SJCRH30 (cell line): ENCODE measurements at regions not wholly inside any gene's neighbourhood (a gene's known extent, or its start where the extent isn't known, plus 50 kb on each side); places are given as distances from the start of the nearest gene placed in this dataset.

Experiments used
- DNase-seq, 2 experiments: peaks; one replicate each; pipeline ENCODE4 v3.0.0-alpha.2; 2015 to 2020
- H3K27ac ChIP-seq: fragments of 250-450 bp; sonication (Bioruptor Pico); 2 replicates; pipeline ENCODE4 v1.5.1; 2020; ENCODE audit warnings: mild to moderate bottlenecking, moderate library complexity
- H3K27me3 ChIP-seq: fragments of 250-450 bp; sonication (Bioruptor Pico); 2 replicates; pipeline ENCODE4 v1.5.1; 2020; ENCODE audit warnings: mild to moderate bottlenecking, moderate library complexity
- H3K36me3 ChIP-seq: fragments of 250-450 bp; sonication (Bioruptor Pico); 2 replicates; pipeline ENCODE4 v1.5.1; 2020; ENCODE audit warnings: mild to moderate bottlenecking, moderate library complexity
- H3K4me1 ChIP-seq: fragments of 250-450 bp; sonication (Bioruptor Pico); 2 replicates; pipeline ENCODE4 v1.5.1; 2020; ENCODE audit warnings: mild to moderate bottlenecking, moderate library complexity
- H3K4me3 ChIP-seq: fragments of 250-450 bp; sonication (Bioruptor Pico); 2 replicates; pipeline ENCODE4 v1.5.1; 2020; ENCODE audit warnings: mild to moderate bottlenecking, moderate library complexity
- H3K9me3 ChIP-seq: fragments of 250-450 bp; sonication (Bioruptor Pico); replicated peaks from 2 replicates; pipeline ENCODE4 v1.5.1; 2020; ENCODE audit warnings: mild to moderate bottlenecking, moderate library complexity

DNA sequence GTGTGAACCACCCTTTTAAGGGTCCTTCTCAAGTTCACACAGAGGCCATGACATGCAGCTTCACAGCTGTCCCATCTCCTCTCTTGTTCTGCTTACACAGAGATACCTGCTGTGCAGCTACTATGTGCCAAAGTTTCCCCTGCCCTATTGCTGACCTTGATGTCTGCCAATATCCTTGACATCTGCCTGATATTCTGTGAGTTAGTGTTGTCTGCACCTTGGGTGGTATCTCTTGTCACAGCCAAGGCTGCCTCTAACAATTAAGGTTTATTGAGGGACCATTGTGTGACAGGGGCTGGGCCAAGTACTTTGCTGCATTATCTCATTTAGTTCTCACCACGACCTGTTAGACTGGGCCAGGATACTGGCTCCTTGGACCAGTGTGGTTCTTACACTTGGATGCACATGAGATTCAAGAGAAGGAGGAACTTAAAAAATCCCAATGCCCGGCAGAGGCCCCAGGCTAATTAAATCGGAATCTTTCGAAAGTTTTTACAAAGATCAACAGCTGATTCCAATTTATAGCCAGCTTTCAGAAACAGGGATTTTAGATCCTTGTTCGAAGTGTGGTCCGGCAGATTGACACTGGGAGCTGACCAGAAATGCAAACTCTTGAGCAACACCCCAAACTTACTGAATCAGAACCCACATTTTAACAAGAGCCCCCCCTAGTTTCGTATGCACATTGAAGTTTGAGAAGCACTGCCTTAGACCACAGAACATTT, 178.6 kb downstream of the SATB1 start:
- Histone ChIP-seq H3K4me3 (no peak overlapping the region), H3K4me1 (no peaks in the 10 kb centered on the region), H3K36me3 (no peaks in the 10 kb centered on the region), H3K27ac (no peak overlapping the region), H3K27me3 (no peaks in the 10 kb centered on the region), H3K9me3 (no peaks in the 10 kb centered on the region)
- no peak for DNase-seq

DNA sequence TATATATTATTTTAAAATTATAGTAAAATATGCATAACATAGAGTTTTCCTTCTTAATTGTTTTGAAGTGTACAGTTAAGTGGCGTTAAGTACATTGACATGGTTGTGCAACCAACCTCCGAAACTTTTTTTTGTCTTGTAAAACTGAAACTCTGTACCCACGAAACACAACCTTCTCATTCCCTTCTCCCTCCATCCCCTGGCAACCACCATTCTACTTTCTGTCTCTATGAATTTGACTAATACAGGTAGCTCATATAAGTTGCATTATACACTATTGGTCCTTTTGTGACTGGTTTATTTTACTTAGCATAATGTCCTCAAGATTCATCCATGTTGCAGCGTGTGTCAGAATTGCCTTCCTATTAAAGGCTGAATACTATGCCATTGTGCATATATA, 179.4 kb downstream of the SATB1 start:
- no peaks in the 10 kb centered on the region for H3K27me3 ChIP-seq
- H3K9me3 ChIP-seq = no peaks in the 10 kb centered on the region
- no peak overlapping the region for H3K27ac ChIP-seq
- H3K4me3 ChIP-seq = no peak overlapping the region
- DNase-seq = no peak
- no peaks in the 10 kb centered on the region for H3K4me1 ChIP-seq
- H3K36me3 ChIP-seq = no peaks in the 10 kb centered on the region

DNA sequence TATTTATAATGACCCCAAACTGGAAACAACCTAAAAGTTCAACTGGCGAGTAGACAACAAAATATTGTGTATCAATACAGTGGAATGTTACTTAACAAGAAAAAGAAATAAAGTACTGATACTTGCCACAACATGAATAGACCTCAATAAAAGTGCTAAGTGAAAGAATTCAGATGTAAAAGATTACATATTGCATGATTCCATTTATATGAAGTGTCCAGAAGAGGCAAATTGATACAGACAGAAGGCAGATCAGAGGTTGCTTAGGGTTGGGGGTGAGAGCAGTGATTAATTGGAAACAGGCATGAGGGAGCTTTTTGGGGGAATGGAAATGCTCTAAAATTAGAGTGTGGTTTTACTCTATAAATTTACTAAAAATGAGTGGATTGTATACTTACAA, 183.3 kb downstream of the SATB1 start:
- Histone ChIP-seq H3K36me3 (no peaks in the 10 kb centered on the region), H3K27me3 (no peaks in the 10 kb centered on the region), H3K27ac (no peak overlapping the region), H3K4me3 (no peak overlapping the region), H3K9me3 (no peaks in the 10 kb centered on the region), H3K4me1 (no peaks in the 10 kb centered on the region)
- no peak for DNase-seq

DNA sequence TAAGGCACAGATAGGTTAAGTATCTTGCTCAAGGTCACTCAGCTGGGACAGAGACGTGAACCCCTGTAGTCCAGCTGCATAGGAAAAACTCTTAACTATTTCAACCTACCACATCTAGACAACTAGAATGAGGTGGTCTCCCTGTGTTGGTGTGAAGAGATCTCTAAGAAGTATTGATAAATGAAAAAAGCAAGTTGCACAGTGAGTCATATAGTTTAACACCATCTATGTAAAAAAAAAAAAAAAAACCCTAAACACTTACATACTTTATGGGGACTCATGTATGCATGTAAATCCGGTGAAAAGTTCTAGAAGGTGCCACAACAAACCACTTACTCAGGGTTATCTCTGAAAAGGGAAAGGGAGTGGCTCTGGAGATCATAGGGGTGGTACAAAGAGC, 185.5 kb downstream of the SATB1 start:
- Histone ChIP-seq H3K27ac (no peak overlapping the region), H3K36me3 (no peaks in the 10 kb centered on the region), H3K9me3 (no peaks in the 10 kb centered on the region), H3K4me1 (no peaks in the 10 kb centered on the region), H3K27me3 (no peaks in the 10 kb centered on the region), H3K4me3 (no peak overlapping the region)
- no peak for DNase-seq

DNA sequence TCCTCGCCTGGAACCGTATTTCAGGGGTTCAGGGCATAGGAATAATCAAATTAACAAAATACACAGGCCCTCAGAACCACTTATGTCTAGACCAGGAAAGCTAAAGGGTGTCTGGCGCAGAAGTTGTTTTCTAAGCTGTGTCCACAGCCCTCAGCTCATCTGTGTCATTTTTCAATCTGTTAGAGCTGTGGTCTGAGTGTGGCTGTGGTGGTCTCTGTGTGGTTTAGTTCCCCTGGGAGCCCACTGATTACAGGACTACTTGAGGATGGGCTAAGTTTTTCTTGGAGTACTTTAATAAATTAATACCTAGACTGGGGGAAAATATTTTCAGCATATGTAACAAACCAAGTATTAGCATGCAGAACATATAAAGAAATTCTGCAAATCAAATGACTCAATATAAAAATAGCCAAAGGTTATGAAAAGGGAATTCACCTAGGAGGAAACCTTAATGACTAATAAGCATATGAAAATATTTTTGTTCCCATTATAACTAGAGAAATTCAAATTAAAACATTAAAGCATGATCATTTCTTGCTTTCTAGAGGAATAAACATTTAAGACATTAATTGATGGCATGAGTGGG, 186.3 kb downstream of the SATB1 start:
- Histone ChIP-seq H3K27me3 (no peaks in the 10 kb centered on the region), H3K27ac (no peak overlapping the region), H3K36me3 (no peaks in the 10 kb centered on the region), H3K4me1 (no peaks in the 10 kb centered on the region), H3K9me3 (no peaks in the 10 kb centered on the region), H3K4me3 (no peak overlapping the region)
- DNase-seq = no peak

DNA sequence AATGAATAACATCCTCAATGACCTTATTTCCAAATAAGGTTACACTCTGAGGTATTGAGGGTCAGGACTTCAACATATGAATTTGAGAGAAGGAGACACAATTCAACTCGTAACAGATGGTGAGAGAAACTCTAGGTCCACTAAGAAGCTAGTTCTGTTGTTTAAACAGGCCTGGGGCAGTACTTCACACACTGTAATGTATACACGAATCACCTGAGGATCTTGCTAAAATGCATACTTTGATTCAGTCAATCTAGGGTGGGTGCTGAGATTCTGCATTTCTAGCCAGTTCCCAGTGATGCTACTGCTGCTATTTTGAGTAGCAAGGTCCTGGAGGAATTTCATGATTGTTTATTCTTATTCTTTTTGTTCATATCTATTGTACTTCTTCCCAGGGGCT, 186.8 kb downstream of the SATB1 start:
- H3K36me3 ChIP-seq = no peaks in the 10 kb centered on the region
- no peak for DNase-seq
- H3K4me1 ChIP-seq = no peaks in the 10 kb centered on the region
- H3K27ac ChIP-seq = no peak overlapping the region
- H3K9me3 ChIP-seq = no peaks in the 10 kb centered on the region
- no peaks in the 10 kb centered on the region for H3K27me3 ChIP-seq
- H3K4me3 ChIP-seq = no peak overlapping the region

DNA sequence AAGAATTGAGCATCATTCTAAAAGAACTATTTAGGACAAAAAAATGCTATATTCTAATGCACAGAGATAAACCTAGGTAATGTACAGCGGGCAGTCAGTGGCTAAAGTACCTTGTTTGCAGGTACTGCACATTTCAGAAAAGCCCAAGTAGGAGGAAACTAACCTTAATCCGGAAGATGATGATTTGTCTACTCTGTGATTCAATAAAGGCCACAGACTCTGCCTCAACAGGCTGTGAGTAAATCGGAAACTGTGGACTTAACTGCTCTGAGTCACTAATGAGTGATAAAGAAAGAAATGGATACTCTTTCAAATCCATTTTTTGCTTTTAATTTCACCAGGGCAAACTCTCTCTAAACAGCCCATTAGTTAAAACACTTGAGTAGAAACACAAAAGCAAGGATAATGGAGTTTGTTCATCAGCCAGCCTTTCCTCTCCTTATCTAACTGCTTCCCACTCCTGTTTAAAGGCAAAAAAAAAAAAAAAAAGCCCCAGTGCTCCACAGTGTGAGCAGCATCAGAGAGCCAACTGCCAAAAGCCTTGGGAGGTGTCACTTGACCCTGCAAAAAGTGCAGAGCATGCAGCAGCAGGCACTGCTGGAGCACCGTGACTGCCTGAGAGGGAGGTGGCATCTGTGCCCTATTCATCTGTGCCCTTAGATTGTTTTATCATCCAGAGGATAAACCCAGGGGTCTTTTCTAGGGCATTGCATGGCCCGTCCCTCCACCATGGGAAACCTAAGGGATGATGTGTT, 187.7 kb downstream of the SATB1 start:
- H3K27me3 ChIP-seq = no peaks in the 10 kb centered on the region

DNA sequence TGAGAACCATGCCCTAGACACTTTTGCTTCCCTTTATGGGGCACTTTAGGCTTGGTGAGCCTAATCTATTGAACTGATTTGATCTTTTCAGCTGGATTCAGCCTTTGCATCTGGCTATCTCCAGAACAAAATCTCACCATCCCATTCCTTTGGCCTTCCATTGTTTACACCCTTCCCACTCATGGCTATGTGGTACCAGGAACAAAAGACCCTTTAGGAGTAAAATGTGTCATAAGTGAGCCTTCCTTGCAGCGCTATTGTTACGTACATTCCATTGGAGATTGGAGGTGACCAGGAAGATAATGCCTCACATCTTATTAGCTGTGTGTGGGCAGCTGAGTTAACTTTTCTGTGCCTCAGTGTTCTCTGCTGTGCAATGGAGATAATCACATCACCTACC, 188.4 kb downstream of the SATB1 start:
- H3K27me3 ChIP-seq = no peaks in the 10 kb centered on the region
- H3K27ac ChIP-seq = no peak overlapping the region
- H3K4me1 ChIP-seq = no peaks in the 10 kb centered on the region
- H3K36me3 ChIP-seq = no peaks in the 10 kb centered on the region
- H3K9me3 ChIP-seq = no peaks in the 10 kb centered on the region
- DNase-seq = no peak
- H3K4me3 ChIP-seq = no peak overlapping the region

More for the DNA sequence above, 187.7 kb downstream of the SATB1 start:
- H3K27ac ChIP-seq = no peak overlapping the region
- no peaks in the 10 kb centered on the region for H3K9me3 ChIP-seq
- DNase-seq = no peak
- no peaks in the 10 kb centered on the region for H3K4me1 ChIP-seq
- no peaks in the 10 kb centered on the region for H3K36me3 ChIP-seq
- H3K4me3 ChIP-seq = no peak overlapping the region

DNA sequence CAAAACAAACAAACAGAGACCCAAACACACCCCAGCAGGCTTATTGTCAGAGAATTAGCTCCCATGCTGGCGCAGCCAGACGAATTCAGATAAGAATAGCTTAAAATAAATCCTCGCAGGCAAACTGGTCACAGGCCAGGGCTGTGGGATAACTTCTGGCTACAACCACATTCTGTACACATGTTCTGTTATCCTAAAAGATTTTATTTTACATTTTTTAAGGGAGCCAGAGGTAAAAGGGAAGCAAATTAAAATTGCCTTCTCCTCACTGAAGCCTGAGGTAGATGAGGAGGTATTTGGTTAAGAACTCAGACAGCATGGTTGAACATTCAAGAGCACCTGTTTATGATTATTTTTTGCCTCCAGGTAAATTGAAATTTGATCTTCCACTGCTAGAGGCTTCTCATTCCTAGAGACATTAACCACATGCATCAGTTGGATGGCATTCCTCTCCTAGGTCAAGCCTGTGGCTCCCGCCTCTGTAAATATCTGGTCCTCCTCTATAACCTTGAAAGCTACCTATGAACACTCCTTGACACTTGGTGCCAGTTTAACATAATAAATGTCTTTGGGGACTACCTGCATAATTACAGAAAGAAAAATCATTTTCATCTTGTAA, 190.3 kb downstream of the SATB1 start:
- Histone ChIP-seq H3K27me3 (no peaks in the 10 kb centered on the region), H3K4me1 (no peaks in the 10 kb centered on the region), H3K4me3 (no peak overlapping the region), H3K27ac (no peak overlapping the region), H3K9me3 (no peaks in the 10 kb centered on the region), H3K36me3 (no peaks in the 10 kb centered on the region)
- no peak for DNase-seq

DNA sequence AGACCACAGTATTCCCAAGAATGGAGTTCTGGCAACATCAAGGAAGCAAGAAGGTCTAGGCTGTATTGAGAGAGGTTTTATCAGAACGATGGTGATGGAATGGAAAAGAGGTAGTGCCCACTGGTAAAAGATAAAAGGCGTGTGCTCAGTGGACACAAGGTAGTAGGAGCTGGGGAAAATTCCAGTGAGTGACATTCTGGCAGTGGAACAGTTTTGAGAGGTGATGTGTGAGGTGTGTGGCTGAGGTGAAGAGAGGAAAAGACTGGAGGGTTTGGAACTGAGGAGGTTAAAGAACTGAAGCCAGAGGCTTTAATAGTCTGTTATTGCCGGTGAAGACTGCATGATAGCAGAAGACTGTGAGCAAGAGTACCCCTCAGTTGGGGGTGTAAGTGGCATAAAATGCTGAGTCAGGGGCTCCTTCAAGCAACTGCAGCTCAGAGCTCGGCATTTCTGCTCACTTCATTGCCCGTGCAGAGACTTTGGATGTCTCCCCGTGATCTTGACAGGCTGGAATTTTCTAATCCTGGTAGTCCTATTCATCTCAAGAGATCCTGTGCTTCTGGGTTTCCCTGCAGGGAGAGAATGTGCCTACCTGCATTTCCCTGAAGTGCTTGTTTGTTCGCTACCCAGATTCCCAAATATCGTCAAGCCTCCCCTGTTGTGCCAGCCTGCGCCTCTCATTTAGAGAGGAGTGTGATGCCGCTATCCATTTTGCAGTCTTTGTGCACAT, 191.0 kb downstream of the SATB1 start:
- Histone ChIP-seq H3K27me3 (no peaks in the 10 kb centered on the region), H3K27ac (no peak overlapping the region), H3K4me1 (no peaks in the 10 kb centered on the region), H3K4me3 (no peak overlapping the region), H3K9me3 (no peaks in the 10 kb centered on the region), H3K36me3 (no peaks in the 10 kb centered on the region)
- DNase-seq = no peak

DNA sequence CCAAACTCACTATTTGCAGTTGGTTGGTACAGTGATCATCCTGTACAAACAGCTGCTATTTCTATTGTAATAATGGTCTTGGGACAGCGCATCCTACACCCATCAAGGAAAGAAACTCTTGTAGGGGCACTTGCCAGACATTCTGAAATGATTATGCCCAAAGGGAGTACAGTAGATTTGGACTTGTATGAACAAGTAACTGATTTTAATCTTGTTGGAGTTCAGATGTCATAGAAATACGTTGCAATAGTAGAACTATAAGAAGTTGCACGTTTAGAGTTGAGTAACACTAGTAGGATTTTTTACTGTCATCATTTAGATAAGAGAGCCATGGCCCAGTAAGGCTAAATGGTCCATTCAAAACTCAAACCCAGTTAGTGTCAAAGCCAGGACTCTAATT, 192.8 kb downstream of the SATB1 start:
- Histone ChIP-seq H3K36me3 (no peaks in the 10 kb centered on the region), H3K4me3 (no peak overlapping the region), H3K9me3 (no peaks in the 10 kb centered on the region), H3K27me3 (no peaks in the 10 kb centered on the region), H3K4me1 (no peaks in the 10 kb centered on the region), H3K27ac (no peak overlapping the region)
- no peak for DNase-seq

DNA sequence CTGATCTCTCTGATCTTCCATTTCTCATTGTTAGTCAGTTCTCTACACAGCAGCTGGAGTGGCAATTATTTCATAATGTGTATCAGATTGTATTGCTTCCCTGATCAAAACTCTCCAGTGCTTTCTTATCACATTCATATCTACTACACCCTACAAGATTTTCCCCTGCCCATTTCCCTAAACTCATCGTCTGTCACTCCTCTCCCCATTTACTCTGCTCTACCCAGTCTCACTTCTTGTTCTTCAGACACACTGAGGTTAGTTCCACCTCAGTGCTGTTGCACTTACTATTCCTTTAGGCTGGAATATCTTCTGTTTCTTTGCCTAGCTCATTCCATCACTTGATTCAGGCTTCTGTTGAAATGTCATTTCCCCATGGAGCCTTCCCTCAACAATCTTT, 197.1 kb downstream of the SATB1 start:
- Histone ChIP-seq H3K36me3 (no peaks in the 10 kb centered on the region), H3K9me3 (no peaks in the 10 kb centered on the region), H3K27ac (no peak overlapping the region), H3K4me3 (no peak overlapping the region), H3K27me3 (no peaks in the 10 kb centered on the region), H3K4me1 (no peaks in the 10 kb centered on the region)
- no peak for DNase-seq

DNA sequence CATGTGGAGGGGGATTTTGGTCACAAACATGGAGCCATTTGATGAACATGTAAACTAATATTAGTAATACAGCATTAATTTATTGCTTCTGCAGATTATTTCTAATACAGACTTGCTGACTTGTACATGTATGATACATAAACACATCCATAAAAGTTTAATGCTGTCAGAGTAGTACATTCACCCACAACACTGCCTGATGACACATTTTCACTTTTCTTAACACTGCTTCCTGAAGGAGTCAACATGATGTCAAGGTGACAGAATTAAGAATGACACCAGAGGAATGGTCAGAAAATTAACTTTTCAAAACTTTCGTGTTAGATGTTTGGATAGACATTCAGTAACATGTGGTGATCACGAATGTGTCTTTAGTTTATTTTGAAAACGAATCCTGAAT, 199.4 kb downstream of the SATB1 start:
- Histone ChIP-seq H3K36me3 (no peaks in the 10 kb centered on the region), H3K27ac (no peak overlapping the region), H3K4me1 (no peaks in the 10 kb centered on the region), H3K4me3 (no peak overlapping the region), H3K9me3 (no peaks in the 10 kb centered on the region), H3K27me3 (no peaks in the 10 kb centered on the region)
- DNase-seq = no peak

DNA sequence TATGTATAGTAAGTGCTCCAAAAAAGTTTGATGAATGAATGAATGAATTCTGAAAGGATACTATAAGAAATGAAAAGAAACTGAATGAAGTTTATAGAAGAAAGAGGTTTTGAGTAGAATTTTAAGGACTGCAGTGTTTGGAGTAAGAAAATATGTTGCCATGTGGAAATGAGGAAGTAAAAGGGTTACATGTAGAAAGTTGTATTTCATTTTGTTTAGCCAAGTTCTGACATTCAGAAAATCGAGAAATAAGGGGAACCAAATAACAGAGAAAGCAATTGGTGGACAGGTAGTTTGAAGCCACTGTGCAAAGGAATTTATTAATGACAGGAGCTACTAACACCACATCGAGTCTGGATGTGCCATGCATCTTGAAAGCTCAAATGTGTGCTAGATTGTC, 200.7 kb downstream of the SATB1 start:
- no peaks in the 10 kb centered on the region for H3K36me3 ChIP-seq
- DNase-seq = no peak
- no peak overlapping the region for H3K27ac ChIP-seq
- H3K27me3 ChIP-seq = no peaks in the 10 kb centered on the region
- H3K9me3 ChIP-seq = no peaks in the 10 kb centered on the region
- no peaks in the 10 kb centered on the region for H3K4me1 ChIP-seq
- H3K4me3 ChIP-seq = no peak overlapping the region

DNA sequence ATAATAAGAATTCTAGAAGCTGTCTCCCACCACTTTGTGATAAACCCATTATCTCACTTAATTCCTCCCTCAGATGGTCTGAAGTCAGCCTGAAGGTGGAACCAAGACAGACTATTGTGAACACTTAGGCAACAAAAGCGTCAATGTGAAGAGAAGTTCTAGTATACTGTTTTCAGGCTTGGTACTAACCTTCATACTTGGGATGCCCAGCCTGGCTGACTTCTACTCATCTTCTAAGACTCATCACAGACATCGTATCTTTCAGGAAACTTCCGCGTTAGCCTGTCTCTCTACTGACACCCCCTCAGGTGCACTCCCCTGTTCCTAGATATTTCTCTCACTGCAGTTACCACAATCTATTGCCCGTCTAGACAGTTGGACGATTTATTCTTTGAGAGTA, 201.2 kb downstream of the SATB1 start:
- Histone ChIP-seq H3K27ac (no peak overlapping the region), H3K36me3 (no peaks in the 10 kb centered on the region), H3K9me3 (no peaks in the 10 kb centered on the region)

More for the DNA sequence above, 201.2 kb downstream of the SATB1 start:
- Histone ChIP-seq H3K4me3 (no peak overlapping the region), H3K27me3 (no peaks in the 10 kb centered on the region), H3K4me1 (no peaks in the 10 kb centered on the region)
- DNase-seq = no peak
